Upper lobe of left lung (tissue), 6 donors: ENCODE measurements at regions not wholly inside any gene's neighbourhood (a gene's known extent, or its start where the extent isn't known, plus 50 kb on each side); places are given as distances from the start of the nearest gene placed in this dataset.

Source experiments
- ATAC-seq, 2 donors: fragments of 200-7000 bp; cut with Tn5 transposase; one replicate each; pipeline ENCODE4 v1.9.1; 2022; ENCODE audit warnings: mild to moderate bottlenecking in 2 of 2, moderate library complexity in 2 of 2; ENCODE audit not compliant: low FRiP score in 2 of 2
- DNase-seq, 2 donors: peaks; one replicate each; pipeline ENCODE4 v3.0.0-alpha.2; 2019 to 2020
- H3K27ac ChIP-seq, 4 donors: fragments of 200-600 bp; sonication (generic); one replicate each; pipeline ENCODE4 v1.5.1; 2016 to 2019
- H3K27me3 ChIP-seq, 4 donors: fragments of 200-600 bp; sonication (generic); one replicate each; pipeline ENCODE4 v1.5.1; 2017 to 2019
- H3K36me3 ChIP-seq, 4 donors: fragments of 200-600 bp; sonication (generic); one replicate each; pipeline ENCODE4 v1.5.1; 2016 to 2019
- H3K4me1 ChIP-seq, 4 donors: fragments of 200-600 bp; sonication (generic); one replicate each; pipeline ENCODE4 v1.5.1; 2018 to 2019
- H3K4me3 ChIP-seq, 4 donors: fragments of 200-600 bp; sonication (generic); one replicate each; pipeline ENCODE4 v1.5.1; 2017 to 2019; ENCODE audit warnings: mild to moderate bottlenecking in 2 of 4, moderate library complexity in 1 of 4
- H3K9me3 ChIP-seq, 4 donors: fragments of 200-600 bp; sonication (generic); one replicate each; pipeline ENCODE4 v1.5.1; 2018 to 2019
- EP300 ChIP-seq, 4 donors: sonication (generic); formaldehyde crosslinking; IDR thresholded peaks; one replicate each; pipeline ENCODE4 v1.5.1; 2017; ENCODE audit warnings: antibody characterized with exemption in 4 of 4, control low read depth in 2 of 4
- POLR2A ChIP-seq, 4 donors: fragments of 450-650 bp; IDR thresholded peaks; one replicate each; pipeline ENCODE4 v1.5.1; 2016 to 2017; ENCODE audit warnings: antibody characterized with exemption in 4 of 4, mild to moderate bottlenecking in 2 of 4
- POLR2AphosphoS5 ChIP-seq, 2 donors: sonication (generic); formaldehyde crosslinking; IDR thresholded peaks; one replicate each; pipeline ENCODE4 v1.5.1; 2017; ENCODE audit warnings: antibody characterized with exemption in 2 of 2
- WGBS, 2 donors: methylation state at CpG; one replicate each; pipeline ENCODE4 v1.1.5; 2017 to 2018; 5-methylcytosine and 5-hydroxymethylcytosine counted together
- TF ChIP-seq, protein P1 (sequence below), 6 experiments: fragments of 450-650 bp in 4 of 6; fragments of 200-600 bp in 2 of 6; sonication (generic) in 2 of 6; IDR thresholded peaks; one replicate each; pipeline ENCODE4 v1.5.1; 2016 to 2019; ENCODE audit warnings: antibody characterized with exemption in 6 of 6
- donor health status: DM: no; HTN: no; CAD: no; lungs with moderate emphysema.
- donor health status: DM: no; HTN: yes; CAD: no; lungs with severe emphysema.

DNA sequence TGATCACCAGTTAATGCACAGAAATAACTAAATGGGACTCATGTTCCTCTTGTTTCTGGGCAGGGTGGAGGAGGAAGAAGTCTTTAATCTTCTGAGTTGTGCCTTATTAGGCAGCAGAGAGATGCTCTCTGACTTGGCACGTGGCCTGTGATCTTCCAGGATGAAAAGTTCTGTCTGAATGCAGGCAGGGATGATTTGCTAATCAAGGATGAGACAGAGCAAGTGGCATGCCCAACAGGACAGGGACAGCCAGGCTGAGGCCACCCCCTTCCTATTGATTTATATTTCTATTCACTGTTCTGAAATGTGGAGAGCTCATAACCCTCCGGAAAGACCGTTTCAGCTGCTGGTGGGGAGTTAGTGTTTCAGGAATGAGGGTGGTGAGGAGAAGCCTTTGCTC lies 477.8 kb upstream of the CAMK1G start:
- no peak for DNase-seq
- Histone ChIP-seq H3K4me1 (no peaks in the 10 kb centered on the region), H3K36me3 (no peaks in the 10 kb centered on the region), H3K4me3 (no peak overlapping the region), H3K27me3 (no peaks in the 10 kb centered on the region), H3K27ac (no peak overlapping the region), H3K9me3 (no peaks in the 10 kb centered on the region)
- TF ChIP-seq, protein P1, sequence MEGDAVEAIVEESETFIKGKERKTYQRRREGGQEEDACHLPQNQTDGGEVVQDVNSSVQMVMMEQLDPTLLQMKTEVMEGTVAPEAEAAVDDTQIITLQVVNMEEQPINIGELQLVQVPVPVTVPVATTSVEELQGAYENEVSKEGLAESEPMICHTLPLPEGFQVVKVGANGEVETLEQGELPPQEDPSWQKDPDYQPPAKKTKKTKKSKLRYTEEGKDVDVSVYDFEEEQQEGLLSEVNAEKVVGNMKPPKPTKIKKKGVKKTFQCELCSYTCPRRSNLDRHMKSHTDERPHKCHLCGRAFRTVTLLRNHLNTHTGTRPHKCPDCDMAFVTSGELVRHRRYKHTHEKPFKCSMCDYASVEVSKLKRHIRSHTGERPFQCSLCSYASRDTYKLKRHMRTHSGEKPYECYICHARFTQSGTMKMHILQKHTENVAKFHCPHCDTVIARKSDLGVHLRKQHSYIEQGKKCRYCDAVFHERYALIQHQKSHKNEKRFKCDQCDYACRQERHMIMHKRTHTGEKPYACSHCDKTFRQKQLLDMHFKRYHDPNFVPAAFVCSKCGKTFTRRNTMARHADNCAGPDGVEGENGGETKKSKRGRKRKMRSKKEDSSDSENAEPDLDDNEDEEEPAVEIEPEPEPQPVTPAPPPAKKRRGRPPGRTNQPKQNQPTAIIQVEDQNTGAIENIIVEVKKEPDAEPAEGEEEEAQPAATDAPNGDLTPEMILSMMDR (IDR thresholded peaks at IDR 0.05), result no peak
- no peak for TF ChIP-seq EP300 (IDR thresholded peaks at IDR 0.05)
- TF ChIP-seq POLR2AphosphoS5 (IDR thresholded peaks at IDR 0.05), result no peak
- TF ChIP-seq POLR2A (IDR thresholded peaks at IDR 0.05), result no peak
- WGBS, 2 donors, result 59 to 76% methylated on average over 3 of the region's 3 CpGs
- ATAC-seq, result no peak

DNA sequence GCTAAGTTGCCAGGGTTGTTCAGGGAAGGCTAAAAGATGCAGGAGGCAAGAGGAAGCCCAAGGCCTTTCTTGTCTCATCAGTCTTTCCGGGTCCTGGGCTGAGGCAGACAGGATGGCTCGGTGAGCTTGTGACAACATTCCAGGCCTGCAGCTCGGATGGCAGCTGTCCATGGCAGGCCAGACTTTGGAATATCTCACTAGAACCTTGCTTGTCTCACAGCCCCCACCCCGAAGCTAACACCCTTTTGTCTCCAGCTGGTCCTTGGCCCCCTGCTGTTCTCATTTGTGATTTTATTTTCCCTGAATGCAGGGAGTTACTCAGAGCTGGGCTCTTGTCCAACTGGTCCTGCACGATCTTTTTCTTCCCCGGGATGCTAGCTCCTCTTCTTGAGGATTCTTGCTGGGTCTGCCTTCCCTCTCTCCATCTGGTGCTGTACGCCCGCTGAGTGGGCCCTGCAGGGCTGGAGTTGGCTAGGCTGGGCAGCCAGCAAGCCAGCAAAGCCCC lies 477.2 kb upstream of the CAMK1G start:
- TF ChIP-seq, protein P1 (IDR thresholded peaks at IDR 0.05), result no peak
- TF ChIP-seq POLR2AphosphoS5 (IDR thresholded peaks at IDR 0.05) (no peak), EP300 (IDR thresholded peaks at IDR 0.05) (no peak), POLR2A (IDR thresholded peaks at IDR 0.05) (no peak)
- Histone ChIP-seq H3K36me3 (no peaks in the 10 kb centered on the region), H3K4me1 (no peaks in the 10 kb centered on the region), H3K9me3 (no peaks in the 10 kb centered on the region), H3K27ac (no peak overlapping the region), H3K27me3 (no peaks in the 10 kb centered on the region), H3K4me3 (no peak overlapping the region)
- WGBS, 2 donors, result 44 to 66% methylated on average over 8 of the region's 8 CpGs
- DNase-seq (peak in 1 of 2 donors; percentile 26), ATAC-seq (no peak)

DNA sequence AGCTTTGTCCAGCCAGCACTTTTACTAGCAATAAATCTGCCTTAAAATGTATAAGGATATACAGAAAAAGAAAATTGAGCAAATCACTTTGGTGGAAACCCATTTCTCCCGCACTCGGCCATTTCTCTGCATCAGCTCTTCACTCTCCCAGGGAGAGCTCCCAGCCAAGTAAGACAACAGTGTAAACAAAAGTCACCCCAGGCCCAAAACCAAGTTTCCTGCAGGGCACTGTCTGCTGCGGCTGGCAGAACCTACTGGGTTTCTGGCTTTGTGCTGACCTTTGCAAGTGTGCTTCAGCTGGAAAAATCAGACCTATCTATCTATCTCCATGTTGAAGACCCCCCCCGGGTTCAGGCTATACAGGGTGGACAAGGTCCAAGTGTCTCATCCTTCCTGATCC lies 476.7 kb upstream of the CAMK1G start:
- WGBS, 2 donors, result 79 to 80% methylated on average over 4 of the region's 4 CpGs

DNA sequence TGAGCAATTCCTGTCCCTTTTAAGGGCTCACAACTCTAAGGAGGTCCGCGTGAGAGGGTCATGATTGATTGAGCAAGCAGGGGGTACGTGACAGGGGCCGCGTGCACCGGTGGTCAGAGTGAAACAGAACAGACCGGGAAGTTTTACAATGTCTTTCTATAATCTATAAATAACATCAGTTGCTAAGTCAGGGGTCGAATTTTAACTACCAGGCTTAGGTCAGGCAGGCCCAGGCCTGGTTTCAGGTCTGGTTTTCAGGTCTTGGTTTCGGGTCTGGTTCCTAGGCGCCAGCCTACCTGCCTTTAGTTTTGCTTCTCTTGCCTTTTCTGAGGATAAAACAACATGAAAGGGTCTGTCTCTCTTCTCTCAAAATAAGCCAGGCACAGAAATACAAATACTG lies 476.0 kb upstream of the CAMK1G start:
- no peak for DNase-seq
- ATAC-seq, result no peak
- TF ChIP-seq POLR2A (IDR thresholded peaks at IDR 0.05) (no peak), POLR2AphosphoS5 (IDR thresholded peaks at IDR 0.05) (no peak), EP300 (IDR thresholded peaks at IDR 0.05) (no peak)
- TF ChIP-seq, protein P1 (IDR thresholded peaks at IDR 0.05), result no peak
- no peaks in the 10 kb centered on the region for H3K9me3 ChIP-seq
- no peak overlapping the region for H3K27ac ChIP-seq
- WGBS, 2 donors, result 88 to 90% methylated on average over 10 of the region's 10 CpGs
- H3K27me3 ChIP-seq, result no peaks in the 10 kb centered on the region
- H3K4me3 ChIP-seq, result no peak overlapping the region
- H3K36me3 ChIP-seq, result no peaks in the 10 kb centered on the region
- no peaks in the 10 kb centered on the region for H3K4me1 ChIP-seq

More for the DNA sequence above, 476.7 kb upstream of the CAMK1G start:
- no peak overlapping the region for H3K27ac ChIP-seq
- no peaks in the 10 kb centered on the region for H3K9me3 ChIP-seq
- TF ChIP-seq EP300 (IDR thresholded peaks at IDR 0.05), result no peak
- TF ChIP-seq POLR2AphosphoS5 (IDR thresholded peaks at IDR 0.05), result no peak
- TF ChIP-seq, protein P1 (IDR thresholded peaks at IDR 0.05), result no peak
- no peak for TF ChIP-seq POLR2A (IDR thresholded peaks at IDR 0.05)
- H3K36me3 ChIP-seq, result no peaks in the 10 kb centered on the region
- DNase-seq (no peak), ATAC-seq (no peak)
- H3K4me3 ChIP-seq, result no peak overlapping the region
- no peaks in the 10 kb centered on the region for H3K4me1 ChIP-seq
- H3K27me3 ChIP-seq, result no peaks in the 10 kb centered on the region

DNA sequence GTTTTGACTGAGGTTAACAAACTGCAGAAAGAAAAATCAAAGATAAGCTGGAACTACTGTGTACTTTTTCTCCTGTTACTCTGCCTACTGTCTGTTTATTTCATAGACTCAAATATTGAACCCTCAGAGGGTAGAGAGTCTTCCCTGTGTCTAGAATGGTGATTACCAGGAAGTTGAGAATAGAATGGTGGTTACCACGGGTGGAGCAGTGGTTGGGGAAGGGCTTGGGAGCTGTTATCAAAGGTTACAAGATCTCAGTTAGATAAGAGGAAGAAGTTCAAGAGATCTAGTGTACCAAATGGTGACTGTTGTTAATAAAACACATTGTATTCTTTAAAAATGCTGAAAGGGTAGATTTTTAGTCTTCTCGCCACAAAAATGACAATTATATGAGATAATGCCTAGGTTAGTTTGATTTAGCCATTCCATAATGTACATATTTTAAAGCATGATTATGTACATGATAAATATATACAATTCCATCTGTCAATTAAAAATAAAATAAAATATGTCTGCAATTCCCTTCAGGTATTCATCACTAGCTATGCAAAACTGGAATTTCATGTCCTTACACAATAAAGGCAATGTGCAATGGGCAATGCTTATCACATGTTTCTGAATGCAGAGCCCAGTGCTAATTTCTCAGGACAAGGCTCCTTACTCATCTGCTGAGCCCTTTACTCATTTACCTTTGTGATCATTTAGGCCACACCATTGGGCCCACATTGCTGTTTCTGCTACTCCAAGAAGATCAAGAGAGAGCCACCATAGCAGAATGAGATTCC lies 474.3 kb upstream of the CAMK1G start:
- TF ChIP-seq, protein P1 (IDR thresholded peaks at IDR 0.05), result no peak
- TF ChIP-seq POLR2A (IDR thresholded peaks at IDR 0.05) (no peak), EP300 (IDR thresholded peaks at IDR 0.05) (no peak), POLR2AphosphoS5 (IDR thresholded peaks at IDR 0.05) (no peak)
- H3K27me3 ChIP-seq, result no peaks in the 10 kb centered on the region
- no peaks in the 10 kb centered on the region for H3K9me3 ChIP-seq
- no peaks in the 10 kb centered on the region for H3K4me1 ChIP-seq
- no peak overlapping the region for H3K27ac ChIP-seq
- DNase-seq (no peak), ATAC-seq (no peak)
- WGBS, 2 donors, result 65 to 76% methylated on average over 2 of the region's 2 CpGs
- no peak overlapping the region for H3K4me3 ChIP-seq
- no peaks in the 10 kb centered on the region for H3K36me3 ChIP-seq
